DND-41 (cell line): ENCODE measurements at regions not wholly inside any gene's neighbourhood (a gene's known extent, or its start where the extent isn't known, plus 50 kb on each side); places are given as distances from the start of the nearest gene placed in this dataset.

ENCODE experiments used
- EZH2 ChIP-seq: IDR thresholded peaks from 3 replicates; pipeline ENCODE4 v1.6.1; 2012; ENCODE audit warnings: borderline replicate concordance, low read depth, mild to moderate bottlenecking, moderate library complexity, low read length, inconsistent platforms; ENCODE audit not compliant: severe bottlenecking
- TF ChIP-seq, protein P1 (sequence below): IDR thresholded peaks from 2 replicates; pipeline ENCODE4 v1.5.1; 2012; ENCODE audit warnings: borderline replicate concordance, low read length, moderate library complexity, mild to moderate bottlenecking; ENCODE audit not compliant: poor library complexity, severe bottlenecking; ENCODE audit errors: extremely low read depth

DNA sequence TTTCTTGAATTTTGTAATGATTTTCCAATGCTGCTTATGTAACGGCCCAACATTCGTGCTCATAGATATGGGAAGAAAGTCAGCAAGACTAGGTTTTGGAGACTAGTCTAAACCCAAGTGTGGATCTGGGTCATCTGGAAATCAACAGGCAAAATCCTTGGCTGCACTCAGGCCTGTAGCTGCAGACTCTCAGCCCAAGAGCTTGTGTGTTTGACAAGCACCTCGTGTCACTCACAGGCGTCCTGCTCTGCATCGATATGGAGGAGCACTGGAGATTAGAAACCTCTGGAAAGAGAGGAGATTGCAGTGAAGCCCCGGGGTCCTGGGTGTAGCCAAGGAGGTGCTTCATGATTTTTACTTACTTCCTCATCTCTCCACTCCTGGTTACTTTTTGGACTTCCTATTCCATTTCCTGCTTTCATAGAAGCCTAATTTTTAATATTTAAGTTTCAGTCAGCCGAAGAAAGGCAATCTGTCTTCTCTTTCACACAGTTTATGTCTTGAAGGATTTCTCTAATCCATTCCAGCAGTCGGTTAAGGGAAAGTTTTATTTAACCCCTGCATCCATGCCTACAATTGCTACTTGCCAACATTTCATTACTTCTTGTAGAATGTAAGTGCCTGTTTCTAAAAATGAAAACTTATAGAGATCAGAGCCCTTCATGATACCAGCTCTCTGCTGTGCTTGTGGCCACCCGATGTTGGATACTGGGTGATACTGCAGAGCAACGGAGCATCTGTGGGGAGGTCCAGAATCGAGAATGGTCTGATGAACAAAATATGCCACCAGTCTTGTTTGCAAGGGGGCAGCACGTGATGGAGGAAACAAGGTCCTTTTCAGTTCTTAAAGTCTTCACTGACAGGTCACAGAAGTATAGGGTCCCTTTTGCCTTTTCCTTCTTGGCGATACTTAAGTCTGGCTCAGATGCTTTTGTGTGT is 296.3 kb downstream of the QKI start:
- TF ChIP-seq, protein P1, sequence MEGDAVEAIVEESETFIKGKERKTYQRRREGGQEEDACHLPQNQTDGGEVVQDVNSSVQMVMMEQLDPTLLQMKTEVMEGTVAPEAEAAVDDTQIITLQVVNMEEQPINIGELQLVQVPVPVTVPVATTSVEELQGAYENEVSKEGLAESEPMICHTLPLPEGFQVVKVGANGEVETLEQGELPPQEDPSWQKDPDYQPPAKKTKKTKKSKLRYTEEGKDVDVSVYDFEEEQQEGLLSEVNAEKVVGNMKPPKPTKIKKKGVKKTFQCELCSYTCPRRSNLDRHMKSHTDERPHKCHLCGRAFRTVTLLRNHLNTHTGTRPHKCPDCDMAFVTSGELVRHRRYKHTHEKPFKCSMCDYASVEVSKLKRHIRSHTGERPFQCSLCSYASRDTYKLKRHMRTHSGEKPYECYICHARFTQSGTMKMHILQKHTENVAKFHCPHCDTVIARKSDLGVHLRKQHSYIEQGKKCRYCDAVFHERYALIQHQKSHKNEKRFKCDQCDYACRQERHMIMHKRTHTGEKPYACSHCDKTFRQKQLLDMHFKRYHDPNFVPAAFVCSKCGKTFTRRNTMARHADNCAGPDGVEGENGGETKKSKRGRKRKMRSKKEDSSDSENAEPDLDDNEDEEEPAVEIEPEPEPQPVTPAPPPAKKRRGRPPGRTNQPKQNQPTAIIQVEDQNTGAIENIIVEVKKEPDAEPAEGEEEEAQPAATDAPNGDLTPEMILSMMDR = no peak
- no peak for TF ChIP-seq EZH2
